ENCODE measurements at regions not wholly inside any gene's neighbourhood (a gene's known extent, or its start where the extent isn't known, plus 50 kb on each side); places are given as distances from the start of the nearest gene placed in this dataset.

GRCh38 chr11:104442321-104442720, 278.4 kb upstream of the PDGFD start:
- TF ChIP-seq CTCF (IDR thresholded peaks at IDR 0.05; ENCODE audit: low read length) (no peak), EZH2 (optimal IDR thresholded peaks at IDR 0.05; ENCODE audit: low read depth, low read length) (no peak), EZH2phosphoT487 (IDR thresholded peaks at IDR 0.05; ENCODE audit: low read length) (no peak)
